ENCODE measurements at regions not wholly inside any gene's neighbourhood (a gene's known extent, or its start where the extent isn't known, plus 50 kb on each side); places are given as distances from the start of the nearest gene placed in this dataset.

- no peak for DNase-seq
Observed at GRCh38 chr2:14511541-14511940, 121.0 kb upstream of the LRATD1 start.

GRCh38 chr2:14513903-14514302 is 118.6 kb upstream of the LRATD1 start:
- no peak for DNase-seq

GRCh38 chr2:14516844-14517243 is 115.7 kb upstream of the LRATD1 start:
- DNase-seq: no peak

DNA sequence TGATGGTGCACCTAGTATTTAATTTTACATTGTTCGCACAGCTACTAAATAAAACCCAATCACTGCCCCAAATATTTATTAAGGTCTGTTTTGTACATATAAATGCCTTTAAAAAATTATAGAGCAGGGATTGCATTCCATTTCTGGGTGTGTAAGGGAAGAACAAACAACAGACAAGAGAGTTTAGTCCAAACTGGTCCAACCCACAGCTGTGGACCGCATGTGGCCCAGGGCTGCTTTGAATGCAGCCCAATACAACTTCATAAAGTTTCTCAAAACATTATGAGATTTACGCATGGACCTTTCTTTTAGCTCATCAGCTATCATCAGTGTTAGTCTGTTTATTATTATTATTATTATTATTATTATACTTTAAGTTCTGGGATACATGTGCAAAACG is 114.8 kb upstream of the LRATD1 start:
- no peak for DNase-seq

DNA sequence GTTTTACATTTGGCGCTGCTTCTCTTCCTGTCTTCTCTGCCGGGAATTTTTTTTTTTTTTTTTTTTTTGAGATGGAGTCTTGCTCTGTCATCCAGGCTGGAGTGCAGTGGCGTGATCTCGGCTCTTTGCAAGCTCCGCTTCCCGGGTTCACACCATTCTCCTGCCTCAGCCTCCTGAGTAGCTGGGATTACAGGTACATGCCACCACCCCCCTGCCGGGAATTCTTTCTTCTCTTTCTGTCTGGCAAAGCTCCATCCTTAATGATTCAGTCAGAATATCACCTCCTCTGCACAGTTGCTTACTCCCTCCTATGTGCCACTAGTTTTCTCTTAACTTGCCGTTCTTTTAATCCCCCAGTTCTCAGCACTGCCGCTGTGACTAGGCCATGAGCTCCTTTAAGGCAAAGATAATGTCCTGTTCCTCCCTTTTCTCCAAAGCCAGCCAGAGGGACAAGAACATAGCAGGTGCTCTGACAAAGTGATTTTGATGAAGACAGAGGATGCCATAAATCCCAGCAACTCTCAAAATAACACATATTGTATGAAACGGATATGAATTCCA is 112.1 kb upstream of the LRATD1 start:
- DNase-seq: no peak

- DNase-seq: no peak
Observed at GRCh38 chr2:14524041-14524802, 108.3 kb upstream of the LRATD1 start.

DNA sequence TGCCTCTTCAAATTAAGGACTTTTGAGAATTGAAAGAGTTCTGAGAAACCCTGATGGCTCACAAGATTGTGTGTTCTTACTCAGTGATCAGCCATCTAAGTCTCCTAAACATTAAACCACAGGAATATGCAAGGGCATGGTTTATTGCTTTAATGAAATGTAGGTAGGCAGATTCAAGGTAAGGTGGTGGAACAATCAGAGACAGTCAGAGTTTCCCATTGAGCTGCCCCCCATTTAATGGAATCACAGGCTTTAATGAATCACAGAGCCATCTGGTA is 107.8 kb upstream of the LRATD1 start:
- no peak for DNase-seq

DNA sequence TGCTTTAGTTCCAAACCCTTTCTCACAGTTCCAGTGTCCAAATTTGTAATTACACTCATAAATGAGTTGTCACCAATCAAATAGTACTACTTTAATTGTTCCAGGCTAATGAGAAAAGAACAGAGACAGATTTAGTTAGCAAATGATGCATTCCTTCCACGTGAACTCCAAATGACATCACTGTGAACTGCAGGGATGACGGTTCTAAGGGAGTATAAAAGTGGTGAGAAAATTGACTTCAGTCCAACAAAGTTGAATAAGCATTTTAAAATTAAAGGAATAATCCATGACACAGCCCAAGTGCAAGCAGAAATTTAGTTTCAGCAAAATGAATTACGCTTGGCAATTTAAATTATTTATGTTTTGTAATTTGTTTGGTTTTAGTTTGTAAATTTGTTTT is 102.0 kb upstream of the LRATD1 start:
- DNase-seq: no peak

DNA sequence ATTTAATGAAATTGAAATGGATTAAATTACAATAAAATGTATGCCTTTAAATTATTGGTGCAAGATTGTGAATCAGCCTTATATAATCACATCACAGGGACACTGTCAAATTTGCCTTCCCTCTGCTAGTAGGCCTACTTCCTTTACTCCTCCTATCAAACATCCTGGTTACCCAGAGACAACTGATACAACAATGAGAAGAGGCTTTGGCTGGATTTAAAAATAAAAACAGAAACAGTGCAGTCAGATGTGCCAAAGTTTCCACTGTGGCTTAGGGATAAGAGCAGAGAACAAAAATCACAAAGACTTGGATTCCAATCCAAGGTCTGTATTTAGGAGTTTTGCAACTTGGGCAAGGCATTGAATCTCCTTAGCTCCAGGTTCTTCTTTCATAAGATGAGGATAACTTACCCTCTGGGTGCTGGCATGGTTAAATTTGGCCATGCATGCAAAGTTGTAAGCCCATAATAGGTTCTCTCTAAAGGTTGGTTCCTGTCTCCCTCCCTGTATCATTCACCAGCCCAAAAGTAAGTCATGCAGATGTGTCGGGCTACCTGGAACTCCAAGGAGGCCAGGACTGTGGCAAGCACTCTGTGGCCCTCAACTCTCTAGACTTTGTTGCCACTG is 99.3 kb upstream of the LRATD1 start:
- DNase-seq: no peak

DNA sequence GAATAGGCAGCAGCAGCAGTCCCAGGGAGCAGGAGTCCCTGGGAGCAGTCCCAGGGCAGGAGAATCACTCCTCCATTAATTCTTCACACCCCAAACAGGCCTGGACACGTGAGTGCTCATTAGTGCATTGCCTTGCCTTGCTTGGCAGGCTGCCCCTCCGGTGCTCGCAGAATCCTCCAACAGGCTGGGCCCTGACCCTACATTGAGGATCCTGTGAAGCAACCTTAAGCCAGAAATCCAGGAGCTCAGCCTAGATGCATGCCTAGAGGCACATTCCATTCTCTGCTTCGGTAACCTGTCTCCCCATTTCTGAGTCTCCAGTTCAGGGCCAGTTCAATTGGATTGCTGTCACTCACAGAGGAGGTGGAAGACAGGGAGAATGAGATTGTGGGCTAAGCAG is 97.4 kb upstream of the LRATD1 start:
- no peak for DNase-seq

- no peak for DNase-seq
Observed at GRCh38 chr2:14536976-14537375, 95.5 kb upstream of the LRATD1 start.

- no peak for DNase-seq
Observed at GRCh38 chr2:14540015-14540414, 92.5 kb upstream of the LRATD1 start.

DNA sequence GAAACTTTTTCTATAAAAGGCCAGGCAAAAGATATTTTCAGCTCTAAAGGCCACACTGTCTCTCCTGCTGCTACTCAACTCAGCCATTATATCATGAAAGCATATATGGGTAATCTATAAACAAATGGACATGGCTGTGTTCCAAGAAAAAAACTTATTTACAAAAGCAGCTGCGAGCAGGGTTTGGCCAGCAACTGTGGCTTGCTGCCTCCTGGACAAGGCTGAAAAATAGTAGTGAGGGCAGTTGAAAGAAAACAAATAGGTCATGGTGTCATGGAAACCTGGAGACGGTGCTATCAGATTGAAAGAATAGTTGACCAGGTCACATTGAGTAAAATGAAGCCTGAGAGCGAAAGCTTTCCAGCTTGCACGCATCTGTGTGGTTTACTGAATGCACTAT is 89.2 kb upstream of the LRATD1 start:
- no peak for DNase-seq

DNA sequence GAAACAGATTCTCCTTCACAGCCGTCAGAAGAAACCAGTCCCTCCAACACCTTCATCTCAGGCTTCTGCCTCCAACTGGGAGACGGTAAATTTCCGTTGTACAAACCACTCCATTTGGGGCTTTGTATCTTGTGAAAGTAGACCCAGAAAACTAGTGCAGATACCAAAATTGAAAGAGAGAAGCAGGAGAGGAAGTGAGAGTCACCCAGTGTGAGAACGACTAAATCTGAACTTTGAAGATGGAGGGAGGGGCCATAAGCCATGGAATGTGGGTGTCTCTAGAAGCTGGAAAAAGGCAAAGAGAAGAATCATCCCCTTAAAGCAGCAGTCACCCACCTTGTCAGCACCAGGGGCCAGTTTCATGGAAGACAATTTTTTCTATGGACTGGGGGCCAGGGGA is 88.3 kb upstream of the LRATD1 start:
- no peak for DNase-seq

- no peak for DNase-seq
Observed at GRCh38 chr2:14547830-14548229, 84.7 kb upstream of the LRATD1 start.

GRCh38 chr2:14550658-14551057 is 81.9 kb upstream of the LRATD1 start:
- no peak for DNase-seq

DNA sequence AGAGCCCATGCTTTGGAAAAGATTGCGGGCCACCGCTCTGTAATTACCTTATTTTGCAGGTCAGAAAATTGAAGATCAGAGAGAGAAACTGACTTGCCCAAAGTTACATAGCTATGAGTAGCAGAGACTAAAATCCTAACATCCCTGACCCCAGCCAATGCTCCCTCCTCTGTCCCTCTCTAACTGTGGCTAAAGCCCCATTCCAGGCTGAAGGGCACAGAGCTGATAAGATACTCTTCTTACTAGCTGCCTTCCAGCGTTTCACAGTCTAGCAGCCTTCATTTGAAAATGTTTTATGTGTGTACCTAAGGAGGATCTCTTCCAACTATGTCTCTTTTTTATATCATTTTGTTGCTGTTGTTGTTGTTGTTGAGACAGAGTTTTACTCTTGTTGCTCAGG is 81.4 kb upstream of the LRATD1 start:
- DNase-seq: no peak

DNA sequence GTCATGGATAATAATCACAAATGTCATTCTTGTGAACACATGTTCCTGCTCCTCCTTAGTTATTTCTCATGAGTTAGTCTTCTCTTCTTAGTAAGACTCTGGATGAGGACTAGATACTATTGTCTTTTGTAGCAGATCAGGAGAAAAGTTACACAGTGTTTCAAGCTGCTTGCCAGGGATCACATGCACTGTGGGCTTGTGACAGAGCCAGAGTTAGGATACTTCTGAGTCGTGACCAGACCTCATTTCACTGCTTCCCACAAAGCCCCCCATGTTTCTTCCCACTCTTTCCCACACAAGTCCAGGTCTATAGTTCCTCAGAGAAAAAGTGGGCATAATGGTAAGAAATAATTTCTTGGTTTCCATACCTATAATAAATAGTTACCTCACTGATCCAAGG is 80.2 kb upstream of the LRATD1 start:
- DNase-seq: no peak

DNA sequence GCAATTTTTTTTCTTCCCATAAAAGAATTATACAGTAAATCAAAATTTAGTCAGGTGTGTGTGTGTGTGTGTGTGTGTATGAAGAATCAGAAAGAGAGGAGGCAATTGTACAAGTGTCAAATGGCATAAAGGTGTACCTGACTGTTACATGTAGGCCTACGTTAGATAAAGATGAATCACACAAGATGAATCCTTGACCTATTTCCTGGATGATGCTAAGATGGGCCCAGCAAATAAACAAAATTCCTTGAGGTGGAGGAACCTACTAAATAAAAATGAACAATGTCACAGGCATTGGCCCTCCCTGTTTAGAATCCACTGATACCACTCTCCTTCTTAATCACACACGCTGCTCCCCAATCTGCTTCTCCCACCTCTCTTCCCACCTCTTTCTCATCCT is 79.7 kb upstream of the LRATD1 start:
- no peak for DNase-seq

GRCh38 chr2:14554849-14555545 is 77.5 kb upstream of the LRATD1 start:
- no peak for DNase-seq

GRCh38 chr2:14557111-14557510 is 75.4 kb upstream of the LRATD1 start:
- DNase-seq: no peak

- no peak for DNase-seq
Observed at GRCh38 chr2:14557916-14558315, 74.6 kb upstream of the LRATD1 start.

- DNase-seq: no peak
Observed at GRCh38 chr2:14558335-14558919, 74.1 kb upstream of the LRATD1 start.

GRCh38 chr2:14560716-14561115 is 71.8 kb upstream of the LRATD1 start:
- DNase-seq: no peak

Measured in hematopoietic multipotent progenitor cell treated with erythropoietin and hydrocortisone succinate and interleukin-3 and kit ligand, for 6 days (in vitro differentiated cells).